GM12864 (cell line): ENCODE measurements at regions not wholly inside any gene's neighbourhood (a gene's known extent, or its start where the extent isn't known, plus 50 kb on each side); places are given as distances from the start of the nearest gene placed in this dataset.

Source experiments
- DNase-seq: peaks from one replicate; pipeline ENCODE4 v3.0.0-alpha.2; 2011; ENCODE audit warnings: low read depth
- H3K4me3 ChIP-seq: 2 replicates; pipeline ENCODE4 v1.5.1; 2011; ENCODE audit warnings: mild to moderate bottlenecking, low read depth, low read length, control low read depth
- TF ChIP-seq, protein P1 (sequence below): IDR thresholded peaks from 2 replicates; pipeline ENCODE4 v1.5.1; 2011; ENCODE audit warnings: low read depth, mild to moderate bottlenecking, moderate library complexity, low read length, control low read depth, inconsistent platforms; ENCODE audit errors: missing control alignments

DNA sequence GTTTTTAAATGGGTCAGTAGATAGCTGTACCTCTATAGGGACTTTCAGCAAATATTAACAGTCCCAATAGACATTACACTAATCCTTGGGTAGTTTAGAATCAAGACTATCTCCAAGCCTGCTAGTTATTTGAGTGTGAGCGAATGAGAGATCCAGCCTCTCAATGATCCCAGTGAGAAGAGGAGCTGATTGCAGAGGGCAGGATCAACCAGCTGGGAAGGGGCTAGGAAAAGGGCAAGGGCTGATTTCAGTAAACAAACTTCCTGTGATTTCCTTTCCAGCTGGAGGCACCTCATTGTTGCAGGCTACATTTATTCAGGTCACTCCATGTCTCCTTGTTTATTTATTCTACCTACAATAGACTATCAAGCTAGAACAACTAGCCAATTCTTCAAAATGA is 84.1 kb upstream of the CTNNA2 start:
- TF ChIP-seq, protein P1, sequence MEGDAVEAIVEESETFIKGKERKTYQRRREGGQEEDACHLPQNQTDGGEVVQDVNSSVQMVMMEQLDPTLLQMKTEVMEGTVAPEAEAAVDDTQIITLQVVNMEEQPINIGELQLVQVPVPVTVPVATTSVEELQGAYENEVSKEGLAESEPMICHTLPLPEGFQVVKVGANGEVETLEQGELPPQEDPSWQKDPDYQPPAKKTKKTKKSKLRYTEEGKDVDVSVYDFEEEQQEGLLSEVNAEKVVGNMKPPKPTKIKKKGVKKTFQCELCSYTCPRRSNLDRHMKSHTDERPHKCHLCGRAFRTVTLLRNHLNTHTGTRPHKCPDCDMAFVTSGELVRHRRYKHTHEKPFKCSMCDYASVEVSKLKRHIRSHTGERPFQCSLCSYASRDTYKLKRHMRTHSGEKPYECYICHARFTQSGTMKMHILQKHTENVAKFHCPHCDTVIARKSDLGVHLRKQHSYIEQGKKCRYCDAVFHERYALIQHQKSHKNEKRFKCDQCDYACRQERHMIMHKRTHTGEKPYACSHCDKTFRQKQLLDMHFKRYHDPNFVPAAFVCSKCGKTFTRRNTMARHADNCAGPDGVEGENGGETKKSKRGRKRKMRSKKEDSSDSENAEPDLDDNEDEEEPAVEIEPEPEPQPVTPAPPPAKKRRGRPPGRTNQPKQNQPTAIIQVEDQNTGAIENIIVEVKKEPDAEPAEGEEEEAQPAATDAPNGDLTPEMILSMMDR = no peak
- no peak for DNase-seq
- no peak overlapping the region for H3K4me3 ChIP-seq

- DNase-seq = no peak
- no peak overlapping the region for H3K4me3 ChIP-seq
- TF ChIP-seq, protein P1 = no peak
Measured at GRCh38 chr2:79414690-79415089, 98.2 kb upstream of the CTNNA2 start.

DNA sequence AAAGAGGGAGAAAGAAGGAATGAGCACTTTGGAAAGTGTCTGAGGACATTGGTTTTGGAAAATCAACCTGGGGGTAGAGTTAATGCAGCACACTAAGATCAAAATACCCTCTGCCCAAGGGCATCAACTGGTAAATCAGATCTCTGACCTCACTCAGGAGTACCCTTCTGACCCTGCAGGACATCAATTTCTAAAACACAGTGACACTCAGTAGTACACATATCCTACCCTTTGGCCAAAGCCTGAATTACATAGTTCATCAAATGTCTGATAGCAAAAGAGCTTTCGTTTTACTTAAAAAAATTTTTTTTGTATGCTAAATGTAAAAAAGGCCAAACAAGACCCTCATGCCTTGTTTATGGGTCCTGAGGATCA is 118.4 kb upstream of the CTNNA2 start:
- DNase-seq = no peak
- TF ChIP-seq, protein P1 = no peak
- H3K4me3 ChIP-seq = no peak overlapping the region

DNA sequence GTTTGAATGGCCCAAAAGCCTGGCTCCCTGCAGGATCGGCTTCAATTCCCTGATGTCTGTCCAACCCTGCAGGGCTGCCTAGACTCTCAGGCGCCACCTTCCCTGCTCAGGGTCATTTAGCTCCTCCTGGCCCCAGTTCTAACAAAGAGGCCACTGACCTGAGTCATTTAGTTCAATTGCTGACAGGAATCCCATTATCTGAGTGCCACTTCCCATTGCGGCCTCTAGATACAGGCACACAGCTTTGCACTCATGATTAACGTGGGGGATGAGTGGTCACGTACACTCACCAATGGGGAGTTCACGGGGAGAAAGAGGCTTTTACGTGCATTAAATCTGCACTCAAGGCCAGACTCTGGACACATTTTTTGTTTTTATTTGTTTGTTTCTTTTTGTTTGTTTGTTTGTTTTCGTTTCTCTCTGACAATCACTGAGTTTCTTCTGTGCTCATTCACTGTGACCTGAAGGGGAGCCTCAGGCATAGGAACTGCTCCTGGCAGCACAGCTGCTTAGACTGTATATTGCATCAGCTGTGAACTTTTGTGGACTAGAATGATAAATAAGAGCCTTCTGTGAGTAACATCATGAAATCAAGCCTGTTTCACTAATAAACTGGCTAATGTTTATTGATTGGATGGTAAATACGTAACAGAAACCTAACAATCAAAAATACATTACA is 118.9 kb upstream of the CTNNA2 start:
- TF ChIP-seq, protein P1 = no peak
- H3K4me3 ChIP-seq = no peak overlapping the region
- no peak for DNase-seq

GRCh38 chr2:79393107-79393685 is 119.7 kb upstream of the CTNNA2 start:
- no peak overlapping the region for H3K4me3 ChIP-seq
- DNase-seq = no peak
- TF ChIP-seq, protein P1 = no peak

- H3K4me3 ChIP-seq = no peak overlapping the region
- no peak for DNase-seq
- TF ChIP-seq, protein P1 = no peak
Measured at GRCh38 chr2:79389481-79389880, 123.4 kb upstream of the CTNNA2 start.

- TF ChIP-seq, protein P1 = no peak
- no peak overlapping the region for H3K4me3 ChIP-seq
- DNase-seq = no peak
Measured at GRCh38 chr2:79388024-79388423, 124.8 kb upstream of the CTNNA2 start.
